H9 (cell line): ENCODE measurements at regions not wholly inside any gene's neighbourhood (a gene's known extent, or its start where the extent isn't known, plus 50 kb on each side); places are given as distances from the start of the nearest gene placed in this dataset.

ENCODE experiments used
- DNase-seq: peaks from one replicate; pipeline ENCODE4 v3.0.0-alpha.2; 2017
- H2AFZ ChIP-seq: one replicate; pipeline ENCODE4 v1.6.1; 2013; ENCODE audit warnings: mild to moderate bottlenecking, low read length, control low read depth, moderate library complexity
- H2AK5ac ChIP-seq: 2 replicates; pipeline ENCODE4 v1.6.1; 2013; ENCODE audit warnings: low read length, control low read depth, mixed read lengths; ENCODE audit not compliant: insufficient read length
- H2BK120ac ChIP-seq: one replicate; pipeline ENCODE4 v1.6.1; 2013; ENCODE audit warnings: low read depth, mild to moderate bottlenecking, low read length, control low read depth, inconsistent platforms; ENCODE audit not compliant: poor library complexity, severe bottlenecking
- H2BK12ac ChIP-seq: 2 replicates; pipeline ENCODE4 v1.6.1; 2013; ENCODE audit warnings: low read length, control low read depth, mixed read lengths, low read depth; ENCODE audit not compliant: insufficient read length
- H2BK15ac ChIP-seq: 2 replicates; pipeline ENCODE4 v1.6.1; 2013; ENCODE audit warnings: low read depth, low read length, control low read depth
- H2BK20ac ChIP-seq: one replicate; pipeline ENCODE4 v1.6.1; 2013; ENCODE audit warnings: low read depth, mild to moderate bottlenecking, low read length, control low read depth, inconsistent platforms; ENCODE audit not compliant: poor library complexity, severe bottlenecking
- H2BK5ac ChIP-seq: 2 replicates; pipeline ENCODE4 v1.6.1; 2013; ENCODE audit warnings: low read length, control low read depth, mixed read lengths; ENCODE audit not compliant: insufficient read length
- H3K14ac ChIP-seq: 2 replicates; pipeline ENCODE4 v1.6.1; 2013; ENCODE audit warnings: low read length, control low read depth; ENCODE audit not compliant: insufficient read depth
- H3K18ac ChIP-seq: 2 replicates; pipeline ENCODE4 v1.6.1; 2013; ENCODE audit warnings: low read depth, mild to moderate bottlenecking, mixed read lengths, low read length, control low read depth; ENCODE audit not compliant: insufficient read length
- H3K23ac ChIP-seq: 2 replicates; pipeline ENCODE4 v1.6.1; 2013; ENCODE audit warnings: low read length, control low read depth, mixed read lengths, low read depth; ENCODE audit not compliant: insufficient read length
- H3K23me2 ChIP-seq: 2 replicates; pipeline ENCODE4 v1.6.1; 2013; ENCODE audit warnings: low read depth, mild to moderate bottlenecking, mixed read lengths, low read length, control low read depth; ENCODE audit not compliant: insufficient read length, poor library complexity, severe bottlenecking
- H3K27ac ChIP-seq: 2 replicates; pipeline ENCODE4 v1.5.1; 2013; ENCODE audit warnings: low read length, control low read depth, mixed read lengths, low read depth; ENCODE audit not compliant: insufficient read length
- H3K27me3 ChIP-seq: 2 replicates; pipeline ENCODE4 v1.6.1; 2013; ENCODE audit warnings: low read length, control low read depth, inconsistent platforms; ENCODE audit not compliant: insufficient read depth
- H3K4ac ChIP-seq: 2 replicates; pipeline ENCODE4 v1.6.1; 2013; ENCODE audit warnings: low read depth, mild to moderate bottlenecking, control low read depth, inconsistent platforms, low read length, moderate library complexity
- H3K4me1 ChIP-seq: 2 replicates; pipeline ENCODE4 v1.6.1; 2013; ENCODE audit warnings: low read length, control low read depth, inconsistent platforms; ENCODE audit not compliant: insufficient read depth
- H3K4me2 ChIP-seq: 2 replicates; pipeline ENCODE4 v1.6.1; 2013; ENCODE audit warnings: low read length, control low read depth, mixed read lengths; ENCODE audit not compliant: insufficient read length, insufficient read depth
- H3K56ac ChIP-seq: 2 replicates; pipeline ENCODE4 v1.6.1; 2013; ENCODE audit warnings: low read depth, mild to moderate bottlenecking, mixed read lengths, low read length, control low read depth; ENCODE audit not compliant: insufficient read length
- H3K79me1 ChIP-seq: 2 replicates; pipeline ENCODE4 v1.6.1; 2013; ENCODE audit warnings: low read depth, mild to moderate bottlenecking, moderate library complexity, low read length, control low read depth, inconsistent platforms; ENCODE audit not compliant: insufficient read depth, poor library complexity, severe bottlenecking
- H3K79me2 ChIP-seq: 2 replicates; pipeline ENCODE4 v1.6.1; 2013; ENCODE audit warnings: low read length, control low read depth, inconsistent platforms; ENCODE audit not compliant: insufficient read depth
- H3K9ac ChIP-seq: 2 replicates; pipeline ENCODE4 v1.6.1; 2013; ENCODE audit warnings: low read length, control low read depth, mixed read lengths; ENCODE audit not compliant: insufficient read length; ENCODE audit errors: extremely low read depth
- H3K9me3 ChIP-seq: one replicate; pipeline ENCODE4 v1.6.1; 2013; ENCODE audit warnings: low read depth, low read length, inconsistent platforms; ENCODE audit not compliant: control insufficient read depth
- H3T11ph ChIP-seq: one replicate; pipeline ENCODE4 v1.6.1; 2013; ENCODE audit warnings: mild to moderate bottlenecking, low read length, control low read depth, inconsistent platforms
- H4K20me1 ChIP-seq: one replicate; pipeline ENCODE4 v1.6.1; 2013; ENCODE audit not compliant: control insufficient read depth, insufficient read length, insufficient read depth
- H4K5ac ChIP-seq: 2 replicates; pipeline ENCODE4 v1.6.1; 2013; ENCODE audit warnings: low read depth, mild to moderate bottlenecking, mixed read lengths, low read length, control low read depth; ENCODE audit not compliant: insufficient read length
- H4K8ac ChIP-seq: replicated peaks from 2 replicates; pipeline ENCODE4 v1.6.1; 2013; ENCODE audit warnings: low read length, control low read depth, mixed read lengths, low read depth; ENCODE audit not compliant: insufficient read length
- H4K91ac ChIP-seq: 2 replicates; pipeline ENCODE4 v1.6.1; 2013; ENCODE audit warnings: low read depth, mild to moderate bottlenecking, moderate library complexity, mixed read lengths, low read length, control low read depth; ENCODE audit not compliant: insufficient read length
- H3K27ac Mint-ChIP-seq, 3 experiments: 2 replicates in 2 of 3; 3 replicates in 1 of 3; pipeline ENCODE4 v1.8.0; 2020 to 2021; ENCODE audit warnings: mixed read lengths in 3 of 3, mild to moderate bottlenecking in 1 of 3, moderate library complexity in 1 of 3
- H3K27me3 Mint-ChIP-seq: 2 replicates; pipeline ENCODE4 v1.8.0; 2021; ENCODE audit warnings: low read depth, mild to moderate bottlenecking, moderate library complexity, mixed read lengths
- H3K36me3 Mint-ChIP-seq, 3 experiments: 2 replicates in 2 of 3; 3 replicates in 1 of 3; pipeline ENCODE4 v1.8.0; 2020 to 2021; ENCODE audit warnings: low read depth in 3 of 3, mixed read lengths in 3 of 3; ENCODE audit not compliant: insufficient read depth in 1 of 3
- H3K4me1 Mint-ChIP-seq, 2 experiments: 2 replicates each; pipeline ENCODE4 v1.8.0; 2020; ENCODE audit warnings: mixed read lengths in 2 of 2
- H3K4me3 Mint-ChIP-seq, 2 experiments: 2 replicates in 1 of 2; 3 replicates in 1 of 2; pipeline ENCODE4 v1.8.0; 2020 to 2021; ENCODE audit warnings: mild to moderate bottlenecking in 2 of 2, mixed read lengths in 2 of 2, moderate library complexity in 1 of 2
- H3K9me3 Mint-ChIP-seq, 2 experiments: 2 replicates in 1 of 2; 3 replicates in 1 of 2; pipeline ENCODE4 v1.8.0; 2020; ENCODE audit warnings: mild to moderate bottlenecking in 2 of 2, mixed read lengths in 2 of 2, moderate library complexity in 1 of 2
- WGBS: extraction: QIAGEN DNeasy Blood & Tissue Kit; methylation state at CpG from one replicate; pipeline ENCODE4 v1.1.7; 2013; ENCODE audit warnings: missing lambda C conversion rate, low lambda C conversion rate, mixed read lengths; ENCODE audit not compliant: insufficient read length; ENCODE audit errors: extremely low coverage; 5-methylcytosine and 5-hydroxymethylcytosine counted together
- TF ChIP-seq, protein P1 (sequence below): fragments of 200-600 bp; sonication (generic); conservative IDR thresholded peaks from 3 replicates; pipeline ENCODE4 v1.8.0; 2021; ENCODE audit warnings: antibody characterized with exemption, mild to moderate bottlenecking

DNA sequence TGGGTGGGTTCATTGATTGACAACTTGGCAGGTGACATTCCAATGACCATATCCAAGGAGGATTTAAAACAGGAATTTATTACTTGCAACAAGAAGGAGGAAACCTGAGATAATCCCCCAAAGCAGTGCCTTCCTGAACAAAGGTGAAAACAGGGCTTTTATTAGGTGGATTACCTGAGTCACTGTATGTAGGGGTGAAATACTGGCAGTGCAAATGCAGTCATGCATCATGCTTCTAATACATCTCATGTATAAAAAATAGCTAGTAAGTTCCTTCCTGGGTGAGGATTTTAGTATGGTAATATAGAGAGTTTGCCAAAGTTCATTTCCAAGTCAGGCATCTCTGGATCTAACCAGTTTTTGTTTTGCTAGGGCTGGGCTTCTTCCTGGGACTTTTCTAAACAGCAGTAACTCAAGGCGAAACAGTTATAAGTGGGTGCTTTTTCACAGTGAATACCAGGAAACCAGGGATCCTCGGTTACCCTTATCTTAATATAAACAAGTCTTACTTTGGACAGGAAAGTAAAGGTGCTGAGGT lies 583.4 kb upstream of the LRRTM1 start:
- H3K4ac ChIP-seq = no peak overlapping the region
- H3K23ac ChIP-seq = no peak overlapping the region
- H3K4me3 Mint-ChIP-seq = no peak overlapping the region
- no peak overlapping the region for H2BK12ac ChIP-seq
- H3K36me3 Mint-ChIP-seq = no peaks in the 10 kb centered on the region
- no peak overlapping the region for H3T11ph ChIP-seq
- no peaks in the 10 kb centered on the region for H3K9me3 ChIP-seq
- no peaks in the 10 kb centered on the region for H3K23me2 ChIP-seq
- no peaks in the 10 kb centered on the region; the same call in 1 of the 2 replicates for H3K4me1 ChIP-seq
- TF ChIP-seq, protein P1, sequence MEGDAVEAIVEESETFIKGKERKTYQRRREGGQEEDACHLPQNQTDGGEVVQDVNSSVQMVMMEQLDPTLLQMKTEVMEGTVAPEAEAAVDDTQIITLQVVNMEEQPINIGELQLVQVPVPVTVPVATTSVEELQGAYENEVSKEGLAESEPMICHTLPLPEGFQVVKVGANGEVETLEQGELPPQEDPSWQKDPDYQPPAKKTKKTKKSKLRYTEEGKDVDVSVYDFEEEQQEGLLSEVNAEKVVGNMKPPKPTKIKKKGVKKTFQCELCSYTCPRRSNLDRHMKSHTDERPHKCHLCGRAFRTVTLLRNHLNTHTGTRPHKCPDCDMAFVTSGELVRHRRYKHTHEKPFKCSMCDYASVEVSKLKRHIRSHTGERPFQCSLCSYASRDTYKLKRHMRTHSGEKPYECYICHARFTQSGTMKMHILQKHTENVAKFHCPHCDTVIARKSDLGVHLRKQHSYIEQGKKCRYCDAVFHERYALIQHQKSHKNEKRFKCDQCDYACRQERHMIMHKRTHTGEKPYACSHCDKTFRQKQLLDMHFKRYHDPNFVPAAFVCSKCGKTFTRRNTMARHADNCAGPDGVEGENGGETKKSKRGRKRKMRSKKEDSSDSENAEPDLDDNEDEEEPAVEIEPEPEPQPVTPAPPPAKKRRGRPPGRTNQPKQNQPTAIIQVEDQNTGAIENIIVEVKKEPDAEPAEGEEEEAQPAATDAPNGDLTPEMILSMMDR = no peak
- H3K9me3 Mint-ChIP-seq = no peaks in the 10 kb centered on the region
- H2BK20ac ChIP-seq = no peak overlapping the region
- H3K27me3 Mint-ChIP-seq = no peaks in the 10 kb centered on the region
- H2AFZ ChIP-seq = no peak overlapping the region
- H3K18ac ChIP-seq = no peak overlapping the region
- no peak overlapping the region for H3K27ac ChIP-seq
- H3K79me1 ChIP-seq = no peaks in the 10 kb centered on the region
- H3K79me2 ChIP-seq = no peaks in the 10 kb centered on the region
- no peak for DNase-seq
- H3K27ac Mint-ChIP-seq = peak overlapping the region in 1 of 3 experiments; percentile 87; a peak in 2 of 7 replicates
- no peak overlapping the region for H4K5ac ChIP-seq
- no peaks in the 10 kb centered on the region for H3K27me3 ChIP-seq
- no peak overlapping the region for H2BK15ac ChIP-seq
- no CpG with 5 or more reads among the region's 2 CpGs for WGBS
- H4K91ac ChIP-seq = no peak overlapping the region
- peaks cover 11 to 17% of the 10 kb centered on the region in 2 experiments for H3K4me1 Mint-ChIP-seq
- H4K20me1 ChIP-seq = no peaks in the 10 kb centered on the region
- H2BK120ac ChIP-seq = no peak overlapping the region
- no peak overlapping the region for H2AK5ac ChIP-seq
- no peak overlapping the region for H3K14ac ChIP-seq
- no peak overlapping the region for H3K4me2 ChIP-seq
- no peak overlapping the region for H2BK5ac ChIP-seq
- H4K8ac ChIP-seq = no peak overlapping the region
- no peak overlapping the region for H3K9ac ChIP-seq
- no peak overlapping the region for H3K56ac ChIP-seq
